ENCODE measurements at regions not wholly inside any gene's neighbourhood (a gene's known extent, or its start where the extent isn't known, plus 50 kb on each side); places are given as distances from the start of the nearest gene placed in this dataset.

DNA sequence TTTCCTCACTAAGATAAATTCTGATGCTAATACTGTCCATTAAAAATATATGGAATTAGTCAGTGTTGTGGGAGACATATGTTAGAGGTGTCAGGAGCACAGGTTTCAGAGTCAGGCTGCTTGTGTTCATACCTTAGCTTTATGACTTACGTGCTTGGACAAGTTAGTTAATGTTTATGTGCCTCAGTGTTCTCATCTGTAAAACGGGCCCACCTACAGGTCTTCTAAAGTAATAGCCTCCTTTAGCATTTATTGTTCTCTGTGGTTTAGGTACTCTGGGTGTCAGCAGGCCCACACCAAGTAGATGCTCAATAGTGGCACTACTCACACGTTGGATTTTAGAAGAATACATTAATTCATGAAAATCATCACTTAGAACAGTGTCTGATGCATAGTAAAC is 308.7 kb upstream of the ZC3H12C start:
- DNase-seq (ENCODE audit: extremely low spot score): no peak
- ChIA-PET POLR2A (no interaction called here), CTCF (no interaction called here)
- TF ChIP-seq ZNF384 (IDR thresholded peaks at IDR 0.05): no peak
- no peak for TF ChIP-seq TARDBP (IDR thresholded peaks at IDR 0.05)
- TF ChIP-seq FOXA1 (IDR thresholded peaks at IDR 0.05): no peak
- no peak for TF ChIP-seq SP1 (IDR thresholded peaks at IDR 0.05)
- TF ChIP-seq, protein P1, sequence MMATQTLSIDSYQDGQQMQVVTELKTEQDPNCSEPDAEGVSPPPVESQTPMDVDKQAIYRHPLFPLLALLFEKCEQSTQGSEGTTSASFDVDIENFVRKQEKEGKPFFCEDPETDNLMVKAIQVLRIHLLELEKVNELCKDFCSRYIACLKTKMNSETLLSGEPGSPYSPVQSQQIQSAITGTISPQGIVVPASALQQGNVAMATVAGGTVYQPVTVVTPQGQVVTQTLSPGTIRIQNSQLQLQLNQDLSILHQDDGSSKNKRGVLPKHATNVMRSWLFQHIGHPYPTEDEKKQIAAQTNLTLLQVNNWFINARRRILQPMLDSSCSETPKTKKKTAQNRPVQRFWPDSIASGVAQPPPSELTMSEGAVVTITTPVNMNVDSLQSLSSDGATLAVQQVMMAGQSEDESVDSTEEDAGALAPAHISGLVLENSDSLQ (IDR thresholded peaks at IDR 0.05): no peak
- no peak for TF ChIP-seq BHLHE40 (IDR thresholded peaks at IDR 0.05; ENCODE audit: borderline replicate concordance)
- no peak for TF ChIP-seq ELF4 (IDR thresholded peaks at IDR 0.05)
- no peak for TF ChIP-seq CTBP1 (IDR thresholded peaks at IDR 0.05; ENCODE audit: borderline replicate concordance)
- TF ChIP-seq SUZ12 (IDR thresholded peaks at IDR 0.05): no peak
- TF ChIP-seq ARNT (IDR thresholded peaks at IDR 0.05): no peak
- no peak for TF ChIP-seq FOXK2 (IDR thresholded peaks at IDR 0.05)

DNA sequence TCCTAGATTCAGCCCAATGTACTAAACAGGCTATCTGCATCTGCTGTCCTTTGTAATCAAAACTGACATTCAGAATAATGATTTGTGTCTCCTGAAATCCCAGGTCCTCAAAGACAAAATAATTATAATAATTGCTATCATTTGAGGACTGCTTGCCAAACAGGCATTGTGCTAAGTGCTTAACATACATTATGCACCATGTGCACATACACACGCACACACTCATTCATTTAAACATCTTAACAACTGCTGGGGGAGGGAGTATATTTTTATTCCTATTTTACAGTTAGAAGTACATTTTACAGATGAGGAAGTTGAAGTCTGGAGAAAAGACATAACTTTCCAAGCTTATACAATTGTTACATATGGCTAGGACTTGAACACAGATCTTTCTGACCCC is 308.0 kb upstream of the ZC3H12C start:
- POLR2A ChIA-PET: no interaction called here
- DNase-seq (ENCODE audit: extremely low spot score): no peak
- TF ChIP-seq TARDBP (IDR thresholded peaks at IDR 0.05) (no peak), ARNT (IDR thresholded peaks at IDR 0.05) (no peak), FOXK2 (IDR thresholded peaks at IDR 0.05) (no peak), NFRKB (IDR thresholded peaks at IDR 0.05) (no peak), LEF1 (IDR thresholded peaks at IDR 0.05; ENCODE audit: borderline replicate concordance) (no peak), SUZ12 (IDR thresholded peaks at IDR 0.05) (no peak), SP1 (IDR thresholded peaks at IDR 0.05) (no peak), FOXA1 (IDR thresholded peaks at IDR 0.05) (no peak), CTBP1 (IDR thresholded peaks at IDR 0.05; ENCODE audit: borderline replicate concordance) (no peak), ELF4 (IDR thresholded peaks at IDR 0.05) (no peak), ZNF384 (IDR thresholded peaks at IDR 0.05) (no peak), HDGF (IDR thresholded peaks at IDR 0.05; ENCODE audit: borderline replicate concordance) (no peak), FOXM1 (IDR thresholded peaks at IDR 0.05; ENCODE audit: borderline replicate concordance) (no peak), BHLHE40 (IDR thresholded peaks at IDR 0.05; ENCODE audit: borderline replicate concordance) (no peak), L3MBTL2 (conservative IDR thresholded peaks at IDR 0.05) (no peak)
- TF ChIP-seq, protein P1 (IDR thresholded peaks at IDR 0.05): no peak
- CTCF ChIA-PET: no interaction called here

DNA sequence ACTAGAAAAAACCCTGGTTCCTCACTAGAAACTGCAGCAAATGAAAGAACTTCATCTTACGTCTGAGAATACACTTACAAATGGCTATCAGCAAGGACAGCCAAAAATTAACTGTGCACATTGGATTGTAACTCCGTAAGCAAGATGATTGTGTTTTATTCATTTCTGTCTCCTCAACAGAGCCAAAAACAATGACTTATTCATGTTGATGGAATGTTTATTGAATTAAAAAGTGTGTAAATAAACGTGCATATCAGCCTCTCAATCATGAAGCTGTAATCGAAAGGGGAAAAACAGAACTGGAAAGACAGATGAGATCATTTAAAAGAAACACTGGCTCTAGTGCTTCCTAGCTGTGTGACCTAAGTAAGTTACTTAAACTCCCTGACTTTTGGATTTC is 307.5 kb upstream of the ZC3H12C start:
- ChIA-PET POLR2A (no interaction called here), CTCF (no interaction called here)
- DNase-seq (ENCODE audit: extremely low spot score): no peak
- TF ChIP-seq CTBP1 (IDR thresholded peaks at IDR 0.05; ENCODE audit: borderline replicate concordance): no peak

DNA sequence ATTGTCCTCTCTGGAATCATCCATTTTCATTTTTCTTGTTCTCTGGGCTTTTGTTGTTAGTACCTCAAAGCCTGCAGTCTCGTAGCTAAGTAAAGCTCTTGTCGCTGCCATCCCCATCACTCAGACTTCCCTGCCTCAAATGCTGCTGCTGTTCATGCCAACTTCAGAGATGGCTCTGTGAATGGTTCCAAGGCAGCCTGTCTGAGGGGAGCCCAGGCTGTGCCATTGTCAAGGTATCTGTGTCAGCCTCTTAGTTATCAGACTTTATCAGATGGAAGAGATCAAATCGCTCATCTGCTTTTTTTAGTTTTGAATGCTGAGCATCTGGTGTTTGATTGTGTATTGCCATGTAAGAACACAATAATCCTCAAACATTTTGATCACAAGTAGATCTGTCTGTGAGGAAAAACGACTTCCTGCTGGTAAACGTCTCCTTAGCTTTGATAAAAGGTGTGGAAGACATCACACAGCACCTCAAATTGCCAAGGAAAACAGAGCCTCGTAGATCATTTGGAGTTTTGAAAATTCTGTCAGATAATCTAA is 304.2 kb upstream of the ZC3H12C start:
- DNase-seq (ENCODE audit: extremely low spot score): no peak
- POLR2A ChIA-PET: no interaction called here
- CTCF ChIA-PET: no interaction called here
- TF ChIP-seq L3MBTL2 (conservative IDR thresholded peaks at IDR 0.05): no peak
- TF ChIP-seq HDGF (IDR thresholded peaks at IDR 0.05; ENCODE audit: borderline replicate concordance): no peak
- TF ChIP-seq FOXK2 (IDR thresholded peaks at IDR 0.05): no peak
- TF ChIP-seq, protein P1 (IDR thresholded peaks at IDR 0.05): no peak
- no peak for TF ChIP-seq SP1 (IDR thresholded peaks at IDR 0.05)
- TF ChIP-seq LEF1 (IDR thresholded peaks at IDR 0.05; ENCODE audit: borderline replicate concordance): no peak
- TF ChIP-seq TARDBP (IDR thresholded peaks at IDR 0.05): no peak
- no peak for TF ChIP-seq BHLHE40 (IDR thresholded peaks at IDR 0.05; ENCODE audit: borderline replicate concordance)
- no peak for TF ChIP-seq NFRKB (IDR thresholded peaks at IDR 0.05)
- no peak for TF ChIP-seq ZNF384 (IDR thresholded peaks at IDR 0.05)
- no peak for TF ChIP-seq ELF4 (IDR thresholded peaks at IDR 0.05)
- no peak for TF ChIP-seq FOXM1 (IDR thresholded peaks at IDR 0.05; ENCODE audit: borderline replicate concordance)
- no peak for TF ChIP-seq SUZ12 (IDR thresholded peaks at IDR 0.05)
- TF ChIP-seq ARNT (IDR thresholded peaks at IDR 0.05): no peak
- no peak for TF ChIP-seq CTBP1 (IDR thresholded peaks at IDR 0.05; ENCODE audit: borderline replicate concordance)
- TF ChIP-seq FOXA1 (IDR thresholded peaks at IDR 0.05): no peak

DNA sequence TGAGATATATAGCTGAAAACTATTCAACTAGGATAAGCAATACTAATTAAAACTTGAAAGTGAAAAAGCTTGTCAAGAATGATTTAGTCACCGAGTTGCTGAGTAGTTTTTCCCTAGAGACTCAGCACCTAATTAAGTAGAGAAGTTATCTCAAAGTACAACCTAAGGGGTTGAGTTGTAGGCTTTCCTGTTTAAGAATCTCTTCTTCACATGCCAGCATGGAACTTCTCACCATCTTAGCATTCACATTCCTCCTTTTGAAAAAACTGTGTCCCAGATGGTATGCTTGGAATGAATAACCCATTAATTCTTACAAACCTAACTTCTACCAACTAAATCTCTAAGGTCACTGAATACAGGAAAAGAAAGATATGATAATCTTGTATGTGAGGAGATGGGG is 303.3 kb upstream of the ZC3H12C start:
- TF ChIP-seq NFRKB (IDR thresholded peaks at IDR 0.05): no peak
- no peak for TF ChIP-seq FOXM1 (IDR thresholded peaks at IDR 0.05; ENCODE audit: borderline replicate concordance)
- TF ChIP-seq, protein P1 (IDR thresholded peaks at IDR 0.05): no peak
- no peak for TF ChIP-seq HDGF (IDR thresholded peaks at IDR 0.05; ENCODE audit: borderline replicate concordance)
- TF ChIP-seq CTBP1 (IDR thresholded peaks at IDR 0.05; ENCODE audit: borderline replicate concordance): no peak
- no peak for TF ChIP-seq SP1 (IDR thresholded peaks at IDR 0.05)
- TF ChIP-seq ELF4 (IDR thresholded peaks at IDR 0.05): no peak
- no peak for TF ChIP-seq SUZ12 (IDR thresholded peaks at IDR 0.05)
- TF ChIP-seq L3MBTL2 (conservative IDR thresholded peaks at IDR 0.05): no peak
- no peak for TF ChIP-seq ZNF384 (IDR thresholded peaks at IDR 0.05)
- no peak for TF ChIP-seq FOXK2 (IDR thresholded peaks at IDR 0.05)
- TF ChIP-seq TARDBP (IDR thresholded peaks at IDR 0.05): no peak
- TF ChIP-seq FOXA1 (IDR thresholded peaks at IDR 0.05): no peak
- TF ChIP-seq ARNT (IDR thresholded peaks at IDR 0.05): no peak
- no peak for TF ChIP-seq BHLHE40 (IDR thresholded peaks at IDR 0.05; ENCODE audit: borderline replicate concordance)
- no peak for TF ChIP-seq LEF1 (IDR thresholded peaks at IDR 0.05; ENCODE audit: borderline replicate concordance)
- no peak for DNase-seq (ENCODE audit: extremely low spot score)
- ChIA-PET CTCF (no interaction called here), POLR2A (no interaction called here)

DNA sequence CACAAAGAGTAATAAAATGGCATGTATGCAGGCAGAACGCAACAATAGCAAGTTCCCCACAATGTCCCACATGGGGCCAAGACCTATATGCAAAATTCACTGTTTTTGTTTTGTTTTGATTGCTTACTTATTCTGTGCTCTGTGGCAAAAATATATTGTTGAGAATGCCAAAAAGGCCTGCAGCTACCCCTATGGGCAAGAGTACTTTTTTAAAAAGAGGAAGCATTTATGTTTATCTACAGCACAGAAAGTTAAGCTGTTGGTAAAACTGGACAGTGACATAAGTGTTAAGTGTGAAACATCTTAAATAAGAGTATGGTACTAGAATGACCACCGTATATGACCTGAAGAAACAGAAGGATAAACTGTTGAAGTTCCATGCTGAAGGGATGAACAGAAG is 301.9 kb upstream of the ZC3H12C start:
- no peak for DNase-seq (ENCODE audit: extremely low spot score)
- POLR2A ChIA-PET: no interaction called here
- CTCF ChIA-PET: no interaction called here
- TF ChIP-seq BHLHE40 (IDR thresholded peaks at IDR 0.05; ENCODE audit: borderline replicate concordance) (no peak), CTBP1 (IDR thresholded peaks at IDR 0.05; ENCODE audit: borderline replicate concordance) (no peak), HDGF (IDR thresholded peaks at IDR 0.05; ENCODE audit: borderline replicate concordance) (no peak), FOXM1 (IDR thresholded peaks at IDR 0.05; ENCODE audit: borderline replicate concordance) (no peak), TARDBP (IDR thresholded peaks at IDR 0.05) (no peak), FOXA1 (IDR thresholded peaks at IDR 0.05) (no peak)
